GM18511 (cell line): ENCODE measurements at regions not wholly inside any gene's neighbourhood (a gene's known extent, or its start where the extent isn't known, plus 50 kb on each side); places are given as distances from the start of the nearest gene placed in this dataset.
A peak's percentile ranks its signal among the peaks of the same experiment; 100 is the strongest.
"Not testable (repeated sequence)": the region's sequence is repeated elsewhere in the genome, so short reads cannot be mapped to it uniquely, and the experiment has no call there.

Experiments
- ATAC-seq: cut with Tn5 transposase; IDR thresholded peaks from one replicate; pipeline ENCODE4 v1.9.1; 2021; ENCODE audit warnings: mild to moderate bottlenecking, moderate library complexity; ENCODE audit not compliant: unreplicated experiment

DNA sequence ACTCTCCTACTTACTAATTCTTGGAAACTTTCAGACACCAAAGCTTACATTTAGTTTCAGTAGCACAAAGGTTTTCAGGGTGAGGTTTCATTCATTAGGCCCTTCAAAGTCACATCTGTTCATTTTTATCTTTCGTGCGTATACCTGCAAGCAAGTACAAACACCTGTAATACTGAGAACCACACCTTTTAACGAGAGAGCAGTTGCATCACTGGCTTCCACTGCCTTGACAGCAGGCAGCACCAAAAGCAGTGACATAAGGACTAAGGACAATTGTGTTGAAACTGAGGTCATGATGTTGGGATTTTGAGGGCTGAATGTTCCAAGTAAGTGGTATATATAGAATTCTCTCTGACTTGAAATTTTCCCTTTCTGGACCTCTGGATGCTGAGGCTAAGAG is 61.1 kb downstream of the GOLGA6L25 start:
- ATAC-seq, result not testable (repeated sequence)

DNA sequence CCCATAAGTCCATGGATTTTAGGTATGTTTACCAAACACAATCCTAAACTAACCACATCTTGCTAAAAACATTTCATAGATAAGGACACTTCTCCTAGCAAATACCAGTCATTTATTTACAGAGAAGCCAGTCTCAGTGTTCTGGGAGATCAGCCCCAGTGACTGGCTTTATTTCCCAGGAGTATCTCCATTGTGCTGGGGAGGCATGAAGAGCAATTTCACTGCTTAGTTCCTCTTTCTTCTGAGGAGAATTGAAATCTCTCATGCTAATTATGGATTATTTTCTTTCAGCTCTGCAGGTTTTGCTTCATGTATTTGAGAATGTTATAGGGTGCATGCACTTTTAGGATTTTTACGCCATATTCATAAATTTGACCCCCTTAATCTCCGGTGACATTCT is 68.3 kb downstream of the GOLGA6L25 start:
- peak; percentile 65 for ATAC-seq

DNA sequence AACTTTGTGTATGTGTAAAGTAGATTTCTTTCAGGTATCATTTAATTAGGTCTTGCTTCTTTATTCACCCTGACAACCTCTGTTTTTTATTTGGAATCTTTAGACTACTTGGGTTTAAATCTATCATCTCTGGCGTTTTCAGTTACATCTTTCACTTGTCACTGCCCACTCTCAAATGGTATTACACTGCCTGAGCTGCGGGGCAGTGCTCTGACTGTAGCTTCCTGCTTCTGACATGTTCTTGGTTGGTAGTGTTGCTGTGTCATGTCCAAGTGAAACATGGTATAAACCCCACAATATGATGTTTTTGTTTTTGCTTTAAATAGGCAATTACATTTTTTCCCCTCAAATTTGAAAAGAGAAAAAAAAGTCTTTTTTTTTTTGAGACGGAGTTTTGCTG is 68.8 kb downstream of the GOLGA6L25 start:
- ATAC-seq, result peak; percentile 66

DNA sequence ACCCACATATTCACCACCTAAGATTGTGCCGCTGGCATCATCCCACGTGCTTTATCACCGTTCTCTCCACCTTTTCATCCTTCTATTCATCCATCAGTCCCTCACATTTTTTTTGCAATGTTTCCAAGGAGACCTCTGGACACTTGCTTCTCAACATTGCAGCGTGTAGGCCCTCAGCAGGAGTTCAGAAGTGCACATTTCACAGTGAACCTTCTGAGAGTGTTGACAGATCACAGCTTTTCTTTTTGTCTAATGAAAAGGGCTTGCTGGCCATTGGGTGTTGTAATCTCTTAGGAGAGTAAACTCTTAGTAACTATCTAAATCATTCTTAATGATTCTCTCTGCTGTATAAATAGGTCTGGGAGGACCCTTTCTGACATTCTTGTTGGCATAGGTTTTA is 71.0 kb downstream of the GOLGA6L25 start:
- ATAC-seq, result not testable (repeated sequence)

DNA sequence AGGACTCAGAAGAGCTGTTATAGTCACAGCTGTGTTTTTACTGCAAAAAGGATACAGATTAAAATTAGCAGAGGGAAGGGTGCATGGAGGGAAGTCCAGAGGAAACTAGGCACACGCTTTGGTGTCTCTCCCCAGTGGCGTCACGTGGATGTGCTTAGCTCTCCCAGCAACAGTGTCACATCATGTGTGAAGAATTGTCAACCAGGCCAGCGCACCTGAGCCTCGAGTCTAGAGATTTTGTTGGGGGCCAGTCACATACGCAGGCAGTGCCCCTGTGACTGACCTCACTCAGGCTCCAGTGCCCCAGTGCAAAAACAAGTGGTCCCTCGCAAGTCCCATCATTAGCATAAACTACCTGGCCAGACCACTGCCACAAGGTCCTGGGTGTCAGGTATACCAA is 73.2 kb downstream of the GOLGA8M start:
- not testable (repeated sequence) for ATAC-seq
